ENCODE measurements at regions not wholly inside any gene's neighbourhood (a gene's known extent, or its start where the extent isn't known, plus 50 kb on each side); places are given as distances from the start of the nearest gene placed in this dataset.

DNA sequence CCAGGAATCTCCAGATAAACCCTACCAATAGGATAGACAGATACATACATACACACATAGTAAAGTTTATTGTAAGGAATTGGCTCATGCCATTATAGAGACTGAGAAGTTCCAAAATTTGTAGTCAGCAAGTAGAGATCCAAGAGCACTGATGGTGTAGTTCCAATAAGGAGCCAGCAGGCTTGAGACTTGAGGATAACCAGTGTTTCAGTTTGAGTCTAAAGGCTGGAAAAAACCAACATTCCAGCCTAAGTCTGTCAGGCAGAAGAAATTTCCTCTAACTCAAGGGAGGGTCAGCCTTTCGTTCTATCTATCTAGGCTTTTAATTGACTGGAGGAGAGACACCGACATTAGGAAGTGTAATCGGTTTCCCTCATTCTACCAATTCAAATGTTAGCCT, 110.2 kb upstream of the TSHZ3 start:
- TF ChIP-seq, protein P1, sequence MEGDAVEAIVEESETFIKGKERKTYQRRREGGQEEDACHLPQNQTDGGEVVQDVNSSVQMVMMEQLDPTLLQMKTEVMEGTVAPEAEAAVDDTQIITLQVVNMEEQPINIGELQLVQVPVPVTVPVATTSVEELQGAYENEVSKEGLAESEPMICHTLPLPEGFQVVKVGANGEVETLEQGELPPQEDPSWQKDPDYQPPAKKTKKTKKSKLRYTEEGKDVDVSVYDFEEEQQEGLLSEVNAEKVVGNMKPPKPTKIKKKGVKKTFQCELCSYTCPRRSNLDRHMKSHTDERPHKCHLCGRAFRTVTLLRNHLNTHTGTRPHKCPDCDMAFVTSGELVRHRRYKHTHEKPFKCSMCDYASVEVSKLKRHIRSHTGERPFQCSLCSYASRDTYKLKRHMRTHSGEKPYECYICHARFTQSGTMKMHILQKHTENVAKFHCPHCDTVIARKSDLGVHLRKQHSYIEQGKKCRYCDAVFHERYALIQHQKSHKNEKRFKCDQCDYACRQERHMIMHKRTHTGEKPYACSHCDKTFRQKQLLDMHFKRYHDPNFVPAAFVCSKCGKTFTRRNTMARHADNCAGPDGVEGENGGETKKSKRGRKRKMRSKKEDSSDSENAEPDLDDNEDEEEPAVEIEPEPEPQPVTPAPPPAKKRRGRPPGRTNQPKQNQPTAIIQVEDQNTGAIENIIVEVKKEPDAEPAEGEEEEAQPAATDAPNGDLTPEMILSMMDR (IDR thresholded peaks at IDR 0.05; ENCODE audit: insufficient read depth, low read depth, low read length) = peak; percentile 43
- peak; percentile 23 for DNase-seq (ENCODE audit: low read depth)
- H3K4me3 ChIP-seq (ENCODE audit: low read depth, low read length) = no peak overlapping the region

DNA sequence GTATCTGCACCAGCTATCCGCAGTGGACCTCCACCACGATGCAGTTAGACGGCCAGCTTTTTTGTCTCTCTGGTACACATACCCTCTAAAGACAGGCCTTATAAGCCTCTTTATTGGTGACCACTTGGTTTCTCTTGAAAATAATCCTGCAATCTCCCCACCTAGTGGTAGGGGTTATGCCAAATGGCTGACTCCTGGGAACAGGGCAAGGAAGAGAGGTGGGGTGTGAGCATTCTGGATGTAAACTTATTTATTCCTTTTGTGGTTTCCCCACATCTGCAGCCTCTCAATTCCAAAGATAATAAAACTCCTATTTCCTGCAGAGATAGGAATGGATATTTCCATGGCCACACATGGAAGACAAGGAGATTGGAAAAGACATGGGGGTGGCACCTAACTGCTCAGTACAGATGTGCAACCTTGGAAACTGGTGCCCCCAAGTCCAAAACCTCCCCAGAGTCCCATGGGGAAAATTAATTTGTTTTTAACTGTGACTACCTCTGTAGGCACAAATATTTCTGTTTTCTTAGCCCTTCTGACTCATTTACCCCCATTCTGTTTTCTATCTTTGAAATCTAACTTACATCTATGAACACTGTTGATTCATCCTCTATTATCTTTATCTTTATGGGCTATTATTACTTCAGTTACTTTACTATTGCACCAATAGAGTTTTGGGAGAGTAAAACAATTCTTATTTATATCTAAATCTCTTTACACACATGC, 112.7 kb upstream of the TSHZ3 start:
- no peak overlapping the region for H3K4me3 ChIP-seq (ENCODE audit: low read depth, low read length)

DNA sequence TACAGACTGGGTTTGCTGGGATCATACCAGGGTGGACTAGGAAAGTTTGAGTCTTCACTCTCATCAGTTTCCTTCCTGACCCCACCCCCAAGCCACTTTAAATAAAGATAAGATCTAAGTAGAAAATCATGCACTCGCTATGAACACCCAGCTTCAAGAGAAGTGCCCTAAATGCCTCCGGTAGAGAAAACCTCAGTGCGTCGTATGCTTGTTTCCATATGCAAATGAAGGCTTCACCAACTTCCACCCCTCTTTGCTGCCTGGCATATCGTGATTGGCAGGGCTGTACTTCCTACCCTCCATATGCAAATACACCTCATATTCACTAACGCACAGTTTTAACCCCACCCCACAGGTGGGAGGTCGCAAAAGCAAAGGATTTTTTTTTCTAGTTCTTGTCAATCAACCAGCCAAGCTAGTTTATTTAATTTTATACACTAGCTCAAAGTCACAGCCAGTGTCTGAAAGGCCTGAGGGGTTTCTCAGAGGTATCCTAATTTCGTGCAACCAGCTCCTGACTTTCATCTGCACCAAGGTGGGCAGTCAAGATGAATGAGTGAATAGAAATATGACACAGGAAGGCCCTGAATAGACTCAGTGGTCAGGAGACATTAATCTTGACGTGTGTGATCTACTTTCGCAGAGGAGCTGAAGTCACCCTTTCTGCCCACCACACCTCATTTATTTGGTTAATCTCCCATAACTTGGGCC, 121.1 kb upstream of the TSHZ3 start:
- no peak for DNase-seq (ENCODE audit: low read depth)
- TF ChIP-seq, protein P1 (IDR thresholded peaks at IDR 0.05; ENCODE audit: insufficient read depth, low read depth, low read length) = no peak

More for the DNA sequence above, 112.7 kb upstream of the TSHZ3 start:
- TF ChIP-seq, protein P1 (IDR thresholded peaks at IDR 0.05; ENCODE audit: insufficient read depth, low read depth, low read length) = peak; percentile 52
- DNase-seq (ENCODE audit: low read depth) = peak; percentile 89

DNA sequence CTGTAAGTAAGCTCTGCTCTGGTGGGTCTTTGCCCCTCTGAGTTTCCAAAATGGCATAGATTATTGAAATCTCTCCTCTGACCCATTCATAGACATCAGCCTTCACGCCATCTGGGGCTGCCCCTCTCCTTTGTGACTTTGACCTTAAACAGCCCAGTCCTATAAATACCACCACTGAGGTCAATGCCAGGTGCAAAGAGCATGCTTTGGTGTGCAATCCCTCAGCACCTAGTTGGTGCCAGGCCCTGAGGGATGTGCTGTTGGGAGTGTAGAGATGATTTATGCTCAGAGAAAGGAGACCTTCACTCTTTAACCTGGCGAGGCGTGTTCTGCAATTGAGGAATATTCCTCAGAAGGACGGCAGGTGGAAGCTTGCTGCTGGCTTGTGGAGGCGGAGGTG, 121.7 kb upstream of the TSHZ3 start:
- no peak for DNase-seq (ENCODE audit: low read depth)
- TF ChIP-seq, protein P1 (IDR thresholded peaks at IDR 0.05; ENCODE audit: insufficient read depth, low read depth, low read length) = no peak
- no peak overlapping the region for H3K4me3 ChIP-seq (ENCODE audit: low read depth, low read length)

More for the DNA sequence above, 121.1 kb upstream of the TSHZ3 start:
- H3K4me3 ChIP-seq (ENCODE audit: low read depth, low read length) = no peak overlapping the region

DNA sequence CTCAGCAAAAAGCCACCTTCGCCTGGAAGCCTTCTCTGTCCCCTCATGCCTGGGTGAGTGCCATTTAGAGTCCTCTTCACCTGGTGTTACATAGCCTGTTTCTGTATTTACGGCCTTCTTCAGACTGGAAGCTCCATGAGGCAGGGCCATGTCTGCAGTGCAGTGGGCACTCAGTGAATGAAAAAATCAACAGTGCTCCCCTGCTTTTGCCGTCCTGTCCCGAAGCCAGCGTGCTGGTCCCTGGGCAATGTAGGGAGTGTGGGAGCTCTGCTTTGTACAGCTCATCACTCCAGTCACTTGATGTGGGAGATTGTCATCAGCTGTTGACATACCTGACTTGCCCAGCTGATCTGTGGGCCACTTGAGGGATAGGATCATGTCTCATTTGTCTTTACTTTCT, 129.0 kb upstream of the TSHZ3 start:
- DNase-seq (ENCODE audit: low read depth) = no peak
- TF ChIP-seq, protein P1 (IDR thresholded peaks at IDR 0.05; ENCODE audit: insufficient read depth, low read depth, low read length) = no peak
- no peak overlapping the region for H3K4me3 ChIP-seq (ENCODE audit: low read depth, low read length)

DNA sequence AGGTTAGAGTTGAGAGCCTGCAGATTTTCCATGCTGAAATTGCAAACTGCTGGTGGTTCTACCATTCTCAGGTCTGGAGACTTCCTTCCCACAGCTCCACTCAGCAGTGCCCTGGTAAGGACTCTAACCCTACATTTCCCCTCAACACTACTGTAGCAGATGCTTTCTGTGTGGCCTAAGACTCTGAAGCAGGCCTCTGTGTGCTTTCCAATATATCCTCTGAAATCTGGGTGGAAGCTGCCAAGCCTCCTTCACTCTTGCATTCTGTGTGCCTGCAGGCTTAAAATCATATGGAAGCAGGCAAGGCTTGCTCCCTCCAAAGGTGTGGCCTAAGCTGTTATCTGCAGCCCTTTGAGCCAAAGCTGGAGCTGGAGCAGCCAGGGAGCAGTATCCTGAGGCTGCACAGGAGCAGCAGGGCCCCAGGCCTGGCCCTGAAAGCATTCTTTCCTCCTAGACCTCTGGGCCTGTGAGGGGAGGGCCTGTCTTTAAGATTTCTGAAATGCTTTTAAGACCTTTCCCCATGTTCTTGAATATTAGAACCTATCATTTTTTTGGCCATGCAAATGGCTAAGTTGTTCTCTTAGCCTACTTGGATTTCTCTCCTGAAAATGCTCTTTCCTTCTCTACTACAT, 134.1 kb upstream of the TSHZ3 start:
- TF ChIP-seq, protein P1 (IDR thresholded peaks at IDR 0.05; ENCODE audit: insufficient read depth, low read depth, low read length) = no peak
- no peak overlapping the region for H3K4me3 ChIP-seq (ENCODE audit: low read depth, low read length)
- no peak for DNase-seq (ENCODE audit: low read depth)
